ENCODE measurements at regions not wholly inside any gene's neighbourhood (a gene's known extent, or its start where the extent isn't known, plus 50 kb on each side); places are given as distances from the start of the nearest gene placed in this dataset.
"Not testable (repeated sequence)": the region's sequence is repeated elsewhere in the genome, so short reads cannot be mapped to it uniquely, and the experiment has no call there.

DNA sequence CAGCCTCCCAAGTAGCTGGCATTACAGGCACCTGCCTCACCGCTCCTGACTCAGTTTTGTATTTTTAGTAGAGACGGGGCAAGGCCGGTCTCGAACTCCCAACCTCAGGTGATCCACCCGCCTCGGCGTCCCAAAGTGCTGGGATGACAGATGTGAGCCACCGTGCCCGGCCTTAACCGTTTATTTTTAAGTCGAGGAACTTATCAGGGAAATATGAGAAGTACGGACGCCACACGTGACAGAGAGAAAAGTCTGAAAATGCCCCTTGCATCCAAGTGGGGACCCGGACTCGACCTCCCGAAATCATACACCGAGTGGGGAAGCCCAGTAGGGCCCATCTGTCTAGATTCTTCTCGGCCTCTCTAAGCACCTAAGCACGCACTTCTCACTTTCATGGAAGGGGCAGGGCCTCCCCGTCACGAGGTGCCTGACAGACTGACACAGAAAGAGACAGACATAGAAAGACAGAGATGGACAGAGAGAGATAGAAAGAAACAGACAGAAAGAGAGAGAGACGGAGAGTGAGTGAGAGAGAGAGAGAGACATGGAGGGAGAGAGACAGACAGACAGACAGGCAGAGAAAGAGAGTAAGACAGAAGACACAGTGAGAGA, 756.5 kb upstream of the DEFB115 start:
- Mint-ChIP-seq H3K27ac (ENCODE audit: unreplicated experiment) (no peak overlapping the region), H3K4me1 (ENCODE audit: low read depth, unreplicated experiment) (no peaks in the 10 kb centered on the region), H3K36me3 (ENCODE audit: insufficient read depth, unreplicated experiment) (no peaks in the 10 kb centered on the region), H3K27me3 (ENCODE audit: insufficient read depth, unreplicated experiment) (no peaks in the 10 kb centered on the region), H3K4me3 (ENCODE audit: unreplicated experiment) (no peak overlapping the region), H3K9me3 (ENCODE audit: unreplicated experiment) (no peaks in the 10 kb centered on the region)
- no peaks in the 10 kb centered on the region for H3K36me3 ChIP-seq (ENCODE audit: control insufficient read depth, insufficient read depth, low read length)
- intact Hi-C loops (cut with micrococcal nuclease; ENCODE audit: unreplicated experiment): no loop called here
- no peaks in the 10 kb centered on the region for H3K9me3 ChIP-seq
- TF ChIP-seq, protein P1, sequence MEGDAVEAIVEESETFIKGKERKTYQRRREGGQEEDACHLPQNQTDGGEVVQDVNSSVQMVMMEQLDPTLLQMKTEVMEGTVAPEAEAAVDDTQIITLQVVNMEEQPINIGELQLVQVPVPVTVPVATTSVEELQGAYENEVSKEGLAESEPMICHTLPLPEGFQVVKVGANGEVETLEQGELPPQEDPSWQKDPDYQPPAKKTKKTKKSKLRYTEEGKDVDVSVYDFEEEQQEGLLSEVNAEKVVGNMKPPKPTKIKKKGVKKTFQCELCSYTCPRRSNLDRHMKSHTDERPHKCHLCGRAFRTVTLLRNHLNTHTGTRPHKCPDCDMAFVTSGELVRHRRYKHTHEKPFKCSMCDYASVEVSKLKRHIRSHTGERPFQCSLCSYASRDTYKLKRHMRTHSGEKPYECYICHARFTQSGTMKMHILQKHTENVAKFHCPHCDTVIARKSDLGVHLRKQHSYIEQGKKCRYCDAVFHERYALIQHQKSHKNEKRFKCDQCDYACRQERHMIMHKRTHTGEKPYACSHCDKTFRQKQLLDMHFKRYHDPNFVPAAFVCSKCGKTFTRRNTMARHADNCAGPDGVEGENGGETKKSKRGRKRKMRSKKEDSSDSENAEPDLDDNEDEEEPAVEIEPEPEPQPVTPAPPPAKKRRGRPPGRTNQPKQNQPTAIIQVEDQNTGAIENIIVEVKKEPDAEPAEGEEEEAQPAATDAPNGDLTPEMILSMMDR (IDR thresholded peaks at IDR 0.05; ENCODE audit: insufficient read depth in 1 of 2, low read depth in 1 of 2, low read length in 1 of 2, severe bottlenecking in 1 of 2, unreplicated experiment in 1 of 2): no peak
- no peak overlapping the region for H3K4me3 ChIP-seq (ENCODE audit: low read depth, low read length)
- BruUV-seq (replicated peaks): no TSS peak
- H3K27me3 ChIP-seq (replicated peaks; ENCODE audit: control insufficient read depth, insufficient read depth, low read length): no peaks in the 10 kb centered on the region
- CTCF ChIA-PET: no interaction called here
- peak in 1 of 2 experiments; percentile 19 for DNase-seq
- no peaks in the 10 kb centered on the region for H3K4me1 ChIP-seq
- POLR2A ChIA-PET: no interaction called here

DNA sequence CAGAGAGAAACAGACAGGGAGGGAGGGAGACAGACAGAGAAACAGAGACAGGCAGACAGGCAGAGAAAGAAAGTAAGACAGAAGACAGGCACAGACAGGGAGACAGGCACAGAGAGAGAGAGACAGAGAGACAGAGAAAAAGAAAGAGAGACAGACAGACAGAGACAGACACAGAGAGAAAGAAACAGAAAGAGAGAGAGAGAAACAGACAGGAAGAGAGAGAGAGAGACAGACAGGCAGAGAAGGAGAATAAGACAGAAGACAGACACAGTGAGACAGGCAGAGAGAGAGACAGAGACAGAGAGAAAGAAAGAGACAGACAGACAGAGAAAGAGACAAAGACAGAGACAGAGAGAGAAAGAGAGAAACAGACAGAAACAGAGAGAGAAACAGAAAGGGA, 754.8 kb upstream of the DEFB115 start:
- intact Hi-C loops (cut with micrococcal nuclease; ENCODE audit: unreplicated experiment): no loop called here
- Mint-ChIP-seq H3K27me3 (ENCODE audit: insufficient read depth, unreplicated experiment) (no peaks in the 10 kb centered on the region), H3K4me3 (ENCODE audit: unreplicated experiment) (no peak overlapping the region), H3K27ac (ENCODE audit: unreplicated experiment) (no peak overlapping the region), H3K36me3 (ENCODE audit: insufficient read depth, unreplicated experiment) (no peaks in the 10 kb centered on the region), H3K4me1 (ENCODE audit: low read depth, unreplicated experiment) (no peaks in the 10 kb centered on the region), H3K9me3 (ENCODE audit: unreplicated experiment) (peaks cover 9% of the 10 kb centered on the region)
- ChIA-PET POLR2A (no interaction called here), CTCF (no interaction called here)
- no peak overlapping the region for H3K4me3 ChIP-seq (ENCODE audit: low read depth, low read length)
- TF ChIP-seq, protein P1 (IDR thresholded peaks at IDR 0.05; ENCODE audit: insufficient read depth in 1 of 2, low read depth in 1 of 2, low read length in 1 of 2, severe bottlenecking in 1 of 2, unreplicated experiment in 1 of 2): no peak
- no TSS peak for BruUV-seq (replicated peaks)
- no peak for DNase-seq
- H3K27me3 ChIP-seq (replicated peaks; ENCODE audit: control insufficient read depth, insufficient read depth, low read length): no peaks in the 10 kb centered on the region
- no peaks in the 10 kb centered on the region for H3K36me3 ChIP-seq (ENCODE audit: control insufficient read depth, insufficient read depth, low read length)
- H3K4me1 ChIP-seq: no peaks in the 10 kb centered on the region
- no peaks in the 10 kb centered on the region; the same call in 1 of the 2 replicates for H3K9me3 ChIP-seq

DNA sequence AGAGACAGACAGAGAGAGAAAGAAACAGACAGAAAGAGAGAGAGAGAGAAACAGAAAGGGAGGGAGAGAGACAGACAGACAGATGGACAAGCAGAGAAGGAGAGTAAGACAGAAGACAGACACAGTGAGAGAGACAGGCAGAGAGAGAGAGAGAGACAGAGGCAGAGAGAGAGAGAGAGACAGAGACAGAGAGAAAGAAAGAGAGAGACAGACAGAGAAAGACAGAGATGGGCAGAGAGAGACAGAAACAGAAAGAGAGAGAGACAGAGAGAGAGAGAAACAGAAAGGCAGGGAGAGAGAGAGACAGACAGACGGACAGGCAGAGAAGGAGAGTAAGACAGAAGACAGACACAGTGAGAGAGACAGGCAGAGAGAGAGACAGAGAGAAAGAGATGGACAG, 754.3 kb upstream of the DEFB115 start:
- DNase-seq; BruUV-seq (replicated peaks): not testable (repeated sequence)

More for the DNA sequence above, 754.3 kb upstream of the DEFB115 start:
- H3K9me3 Mint-ChIP-seq (ENCODE audit: unreplicated experiment); H3K27ac Mint-ChIP-seq (ENCODE audit: unreplicated experiment); CTCF ChIA-PET; H3K4me3 ChIP-seq (ENCODE audit: low read depth, low read length); H3K27me3 Mint-ChIP-seq (ENCODE audit: insufficient read depth, unreplicated experiment); H3K36me3 ChIP-seq (ENCODE audit: control insufficient read depth, insufficient read depth, low read length); H3K36me3 Mint-ChIP-seq (ENCODE audit: insufficient read depth, unreplicated experiment); intact Hi-C loops (cut with micrococcal nuclease; ENCODE audit: unreplicated experiment); H3K4me1 Mint-ChIP-seq (ENCODE audit: low read depth, unreplicated experiment); H3K4me3 Mint-ChIP-seq (ENCODE audit: unreplicated experiment); POLR2A ChIA-PET; H3K27me3 ChIP-seq (replicated peaks; ENCODE audit: control insufficient read depth, insufficient read depth, low read length); H3K4me1 ChIP-seq; H3K9me3 ChIP-seq: not testable (repeated sequence)

Data from Caco-2 (cell line).